ENCODE measurements at regions not wholly inside any gene's neighbourhood (a gene's known extent, or its start where the extent isn't known, plus 50 kb on each side); places are given as distances from the start of the nearest gene placed in this dataset.
A peak's percentile ranks its signal among the peaks of the same experiment; 100 is the strongest.

GRCh38 chr2:8004250-8004681, 677.6 kb upstream of the ID2 start (continued):
- TF ChIP-seq MYNN (IDR thresholded peaks at IDR 0.05) (0 out of 2 replicates have a peak, but pooled peaks have one; percentile 18), MYNN (CRISPR knock-in tag; IDR thresholded peaks at IDR 0.05) (no peak), LCOR (CRISPR knock-in tag; IDR thresholded peaks at IDR 0.05) (no peak), NFIC (IDR thresholded peaks at IDR 0.05) (peak; percentile 64), SMC3 (conservative IDR thresholded peaks at IDR 0.05; ENCODE audit: insufficient read depth, low read depth, low read length) (no peak), ZNF24 (IDR thresholded peaks at IDR 0.05) (no peak), ZNF780A (CRISPR knock-in tag; IDR thresholded peaks at IDR 0.05) (no peak), CHD2 (IDR thresholded peaks at IDR 0.05; ENCODE audit: low read depth, low read length) (no peak), SRSF9 (IDR thresholded peaks at IDR 0.05; ENCODE audit: borderline replicate concordance, low read depth, low read length) (no peak), ZNF436 (CRISPR knock-in tag; IDR thresholded peaks at IDR 0.05) (no peak), RFX5 (IDR thresholded peaks at IDR 0.05; ENCODE audit: low read depth, low read length) (peak; percentile 45; the same call in 1 of the 2 replicates), IFI16 (CRISPR knock-in tag; IDR thresholded peaks at IDR 0.05) (no peak), ARID2 (IDR thresholded peaks at IDR 0.05) (no peak), DDX20 (tag; IDR thresholded peaks at IDR 0.05; ENCODE audit: low read depth) (no peak)
- TF ChIP-seq, protein P1, sequence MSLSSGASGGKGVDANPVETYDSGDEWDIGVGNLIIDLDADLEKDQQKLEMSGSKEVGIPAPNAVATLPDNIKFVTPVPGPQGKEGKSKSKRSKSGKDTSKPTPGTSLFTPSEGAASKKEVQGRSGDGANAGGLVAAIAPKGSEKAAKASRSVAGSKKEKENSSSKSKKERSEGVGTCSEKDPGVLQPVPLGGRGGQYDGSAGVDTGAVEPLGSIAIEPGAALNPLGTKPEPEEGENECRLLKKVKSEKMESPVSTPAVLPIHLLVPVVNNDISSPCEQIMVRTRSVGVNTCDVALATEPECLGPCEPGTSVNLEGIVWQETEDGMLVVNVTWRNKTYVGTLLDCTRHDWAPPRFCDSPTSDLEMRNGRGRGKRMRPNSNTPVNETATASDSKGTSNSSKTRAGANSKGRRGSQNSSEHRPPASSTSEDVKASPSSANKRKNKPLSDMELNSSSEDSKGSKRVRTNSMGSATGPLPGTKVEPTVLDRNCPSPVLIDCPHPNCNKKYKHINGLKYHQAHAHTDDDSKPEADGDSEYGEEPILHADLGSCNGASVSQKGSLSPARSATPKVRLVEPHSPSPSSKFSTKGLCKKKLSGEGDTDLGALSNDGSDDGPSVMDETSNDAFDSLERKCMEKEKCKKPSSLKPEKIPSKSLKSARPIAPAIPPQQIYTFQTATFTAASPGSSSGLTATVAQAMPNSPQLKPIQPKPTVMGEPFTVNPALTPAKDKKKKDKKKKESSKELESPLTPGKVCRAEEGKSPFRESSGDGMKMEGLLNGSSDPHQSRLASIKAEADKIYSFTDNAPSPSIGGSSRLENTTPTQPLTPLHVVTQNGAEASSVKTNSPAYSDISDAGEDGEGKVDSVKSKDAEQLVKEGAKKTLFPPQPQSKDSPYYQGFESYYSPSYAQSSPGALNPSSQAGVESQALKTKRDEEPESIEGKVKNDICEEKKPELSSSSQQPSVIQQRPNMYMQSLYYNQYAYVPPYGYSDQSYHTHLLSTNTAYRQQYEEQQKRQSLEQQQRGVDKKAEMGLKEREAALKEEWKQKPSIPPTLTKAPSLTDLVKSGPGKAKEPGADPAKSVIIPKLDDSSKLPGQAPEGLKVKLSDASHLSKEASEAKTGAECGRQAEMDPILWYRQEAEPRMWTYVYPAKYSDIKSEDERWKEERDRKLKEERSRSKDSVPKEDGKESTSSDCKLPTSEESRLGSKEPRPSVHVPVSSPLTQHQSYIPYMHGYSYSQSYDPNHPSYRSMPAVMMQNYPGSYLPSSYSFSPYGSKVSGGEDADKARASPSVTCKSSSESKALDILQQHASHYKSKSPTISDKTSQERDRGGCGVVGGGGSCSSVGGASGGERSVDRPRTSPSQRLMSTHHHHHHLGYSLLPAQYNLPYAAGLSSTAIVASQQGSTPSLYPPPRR (CRISPR knock-in tag; IDR thresholded peaks at IDR 0.05; ENCODE audit: borderline replicate concordance): no peak
- TF ChIP-seq, protein P2, sequence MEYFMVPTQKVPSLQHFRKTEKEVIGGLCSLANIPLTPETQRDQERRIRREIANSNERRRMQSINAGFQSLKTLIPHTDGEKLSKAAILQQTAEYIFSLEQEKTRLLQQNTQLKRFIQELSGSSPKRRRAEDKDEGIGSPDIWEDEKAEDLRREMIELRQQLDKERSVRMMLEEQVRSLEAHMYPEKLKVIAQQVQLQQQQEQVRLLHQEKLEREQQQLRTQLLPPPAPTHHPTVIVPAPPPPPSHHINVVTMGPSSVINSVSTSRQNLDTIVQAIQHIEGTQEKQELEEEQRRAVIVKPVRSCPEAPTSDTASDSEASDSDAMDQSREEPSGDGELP (CRISPR knock-in tag; IDR thresholded peaks at IDR 0.05; ENCODE audit: borderline replicate concordance): no peak
- TF ChIP-seq, protein P3, sequence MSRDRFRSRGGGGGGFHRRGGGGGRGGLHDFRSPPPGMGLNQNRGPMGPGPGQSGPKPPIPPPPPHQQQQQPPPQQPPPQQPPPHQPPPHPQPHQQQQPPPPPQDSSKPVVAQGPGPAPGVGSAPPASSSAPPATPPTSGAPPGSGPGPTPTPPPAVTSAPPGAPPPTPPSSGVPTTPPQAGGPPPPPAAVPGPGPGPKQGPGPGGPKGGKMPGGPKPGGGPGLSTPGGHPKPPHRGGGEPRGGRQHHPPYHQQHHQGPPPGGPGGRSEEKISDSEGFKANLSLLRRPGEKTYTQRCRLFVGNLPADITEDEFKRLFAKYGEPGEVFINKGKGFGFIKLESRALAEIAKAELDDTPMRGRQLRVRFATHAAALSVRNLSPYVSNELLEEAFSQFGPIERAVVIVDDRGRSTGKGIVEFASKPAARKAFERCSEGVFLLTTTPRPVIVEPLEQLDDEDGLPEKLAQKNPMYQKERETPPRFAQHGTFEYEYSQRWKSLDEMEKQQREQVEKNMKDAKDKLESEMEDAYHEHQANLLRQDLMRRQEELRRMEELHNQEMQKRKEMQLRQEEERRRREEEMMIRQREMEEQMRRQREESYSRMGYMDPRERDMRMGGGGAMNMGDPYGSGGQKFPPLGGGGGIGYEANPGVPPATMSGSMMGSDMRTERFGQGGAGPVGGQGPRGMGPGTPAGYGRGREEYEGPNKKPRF (IDR thresholded peaks at IDR 0.05; ENCODE audit: low read depth, low read length): no peak
- TF ChIP-seq, protein P4, sequence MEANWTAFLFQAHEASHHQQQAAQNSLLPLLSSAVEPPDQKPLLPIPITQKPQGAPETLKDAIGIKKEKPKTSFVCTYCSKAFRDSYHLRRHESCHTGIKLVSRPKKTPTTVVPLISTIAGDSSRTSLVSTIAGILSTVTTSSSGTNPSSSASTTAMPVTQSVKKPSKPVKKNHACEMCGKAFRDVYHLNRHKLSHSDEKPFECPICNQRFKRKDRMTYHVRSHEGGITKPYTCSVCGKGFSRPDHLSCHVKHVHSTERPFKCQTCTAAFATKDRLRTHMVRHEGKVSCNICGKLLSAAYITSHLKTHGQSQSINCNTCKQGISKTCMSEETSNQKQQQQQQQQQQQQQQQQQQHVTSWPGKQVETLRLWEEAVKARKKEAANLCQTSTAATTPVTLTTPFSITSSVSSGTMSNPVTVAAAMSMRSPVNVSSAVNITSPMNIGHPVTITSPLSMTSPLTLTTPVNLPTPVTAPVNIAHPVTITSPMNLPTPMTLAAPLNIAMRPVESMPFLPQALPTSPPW (CRISPR knock-in tag; IDR thresholded peaks at IDR 0.05): peak; percentile 52

All from K562 (cell line).